ENCODE measurements at regions not wholly inside any gene's neighbourhood (a gene's known extent, or its start where the extent isn't known, plus 50 kb on each side); places are given as distances from the start of the nearest gene placed in this dataset.

DNA sequence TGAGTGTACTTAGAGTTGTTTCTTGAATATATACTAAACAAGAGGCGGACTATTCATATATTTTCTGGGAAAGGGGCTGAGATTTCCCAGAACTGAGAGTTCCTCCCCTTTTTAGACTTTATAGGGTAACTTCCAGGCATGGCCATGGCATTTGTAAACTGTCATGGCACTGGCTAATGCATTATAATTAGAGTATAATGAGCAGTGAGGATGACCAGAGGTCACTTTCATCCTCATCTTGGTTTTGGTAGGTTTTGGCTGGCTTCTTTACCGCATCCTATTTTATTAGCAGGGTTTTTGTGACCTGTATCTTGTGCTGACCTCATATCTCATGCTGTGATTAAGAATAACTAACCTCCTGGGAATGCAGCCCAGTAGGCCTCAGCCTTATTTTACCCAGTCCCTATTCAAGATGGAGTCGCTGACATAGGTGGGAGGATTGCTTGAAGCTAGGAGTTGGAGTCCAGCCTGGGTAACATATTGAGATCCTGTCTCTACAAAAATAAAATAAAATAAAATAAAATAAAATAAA is 91.4 kb downstream of the MOBP start:
- intact Hi-C loops (cut with micrococcal nuclease), result no loop called here
- H3K27me3 Mint-ChIP-seq (ENCODE audit: low read depth in 2 of 2), result peaks cover 3 to 5% of the 10 kb centered on the region in 2 donors

DNA sequence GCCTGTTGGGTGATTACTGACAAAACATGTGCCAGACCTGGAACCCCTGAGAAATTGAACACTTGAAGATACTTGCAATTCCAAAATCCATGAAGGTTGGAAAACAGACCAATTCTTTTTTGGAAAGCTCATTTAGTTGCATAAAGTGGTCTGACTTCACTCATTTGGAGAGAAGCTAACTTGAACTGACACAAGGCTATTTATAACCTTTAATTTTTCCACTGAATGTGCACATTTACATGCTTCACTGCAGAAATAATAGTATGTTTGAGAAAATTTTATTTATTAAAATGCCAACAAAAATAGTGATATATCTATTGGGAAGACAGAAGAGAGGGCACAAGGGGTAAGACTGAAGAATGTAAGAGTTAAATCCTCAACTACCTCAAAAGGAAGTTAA is 92.1 kb downstream of the MOBP start:
- no peak overlapping the region for H3K4me3 ChIP-seq (ENCODE audit: low read length)
- no peaks in the 10 kb centered on the region for H3K27me3 ChIP-seq (ENCODE audit: control insufficient read depth, insufficient read depth, low read length)
- TF ChIP-seq, protein P1, sequence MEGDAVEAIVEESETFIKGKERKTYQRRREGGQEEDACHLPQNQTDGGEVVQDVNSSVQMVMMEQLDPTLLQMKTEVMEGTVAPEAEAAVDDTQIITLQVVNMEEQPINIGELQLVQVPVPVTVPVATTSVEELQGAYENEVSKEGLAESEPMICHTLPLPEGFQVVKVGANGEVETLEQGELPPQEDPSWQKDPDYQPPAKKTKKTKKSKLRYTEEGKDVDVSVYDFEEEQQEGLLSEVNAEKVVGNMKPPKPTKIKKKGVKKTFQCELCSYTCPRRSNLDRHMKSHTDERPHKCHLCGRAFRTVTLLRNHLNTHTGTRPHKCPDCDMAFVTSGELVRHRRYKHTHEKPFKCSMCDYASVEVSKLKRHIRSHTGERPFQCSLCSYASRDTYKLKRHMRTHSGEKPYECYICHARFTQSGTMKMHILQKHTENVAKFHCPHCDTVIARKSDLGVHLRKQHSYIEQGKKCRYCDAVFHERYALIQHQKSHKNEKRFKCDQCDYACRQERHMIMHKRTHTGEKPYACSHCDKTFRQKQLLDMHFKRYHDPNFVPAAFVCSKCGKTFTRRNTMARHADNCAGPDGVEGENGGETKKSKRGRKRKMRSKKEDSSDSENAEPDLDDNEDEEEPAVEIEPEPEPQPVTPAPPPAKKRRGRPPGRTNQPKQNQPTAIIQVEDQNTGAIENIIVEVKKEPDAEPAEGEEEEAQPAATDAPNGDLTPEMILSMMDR (IDR thresholded peaks at IDR 0.05), result no peak
- DNase-seq, result no peak
- H3K27ac ChIP-seq (ENCODE audit: low read length), result no peak overlapping the region
- H3K36me3 ChIP-seq (ENCODE audit: control insufficient read depth, insufficient read depth, low read length), result no peaks in the 10 kb centered on the region
- Mint-ChIP-seq H3K4me3 (no peak overlapping the region), H3K27ac (no peak overlapping the region), H3K36me3 (no peaks in the 10 kb centered on the region), H3K27me3 (ENCODE audit: low read depth in 2 of 2) (peaks cover 0 to 3% of the 10 kb centered on the region in 2 donors), H3K9me3 (no peaks in the 10 kb centered on the region), H3K4me1 (no peaks in the 10 kb centered on the region)
- H3K9me3 ChIP-seq (ENCODE audit: control insufficient read depth, insufficient read depth, low read length), result no peaks in the 10 kb centered on the region
- no peak for ATAC-seq
- no peaks in the 10 kb centered on the region for H3K4me1 ChIP-seq (ENCODE audit: control insufficient read depth, insufficient read depth, low read length)
- intact Hi-C loops (cut with micrococcal nuclease), result no loop called here

More for the DNA sequence above, 91.4 kb downstream of the MOBP start:
- H3K36me3 Mint-ChIP-seq, result no peaks in the 10 kb centered on the region
- DNase-seq (no peak), ATAC-seq (no peak)
- H3K9me3 ChIP-seq (ENCODE audit: control insufficient read depth, insufficient read depth, low read length), result no peaks in the 10 kb centered on the region
- TF ChIP-seq, protein P1 (IDR thresholded peaks at IDR 0.05), result no peak
- H3K36me3 ChIP-seq (ENCODE audit: control insufficient read depth, insufficient read depth, low read length), result no peaks in the 10 kb centered on the region
- WGBS (ENCODE audit: insufficient coverage), result 100% methylated on average over 2 of the region's 3 CpGs
- H3K27ac Mint-ChIP-seq, result no peak overlapping the region
- H3K9me3 Mint-ChIP-seq, result peaks cover 0 to 3% of the 10 kb centered on the region in 2 donors
- H3K27me3 ChIP-seq (ENCODE audit: control insufficient read depth, insufficient read depth, low read length), result no peaks in the 10 kb centered on the region
- H3K4me3 ChIP-seq (ENCODE audit: low read length), result no peak overlapping the region
- H3K4me3 Mint-ChIP-seq, result no peak overlapping the region
- H3K4me1 ChIP-seq (ENCODE audit: control insufficient read depth, insufficient read depth, low read length), result no peaks in the 10 kb centered on the region
- no peaks in the 10 kb centered on the region for H3K4me1 Mint-ChIP-seq
- H3K27ac ChIP-seq (ENCODE audit: low read length), result no peak overlapping the region

DNA sequence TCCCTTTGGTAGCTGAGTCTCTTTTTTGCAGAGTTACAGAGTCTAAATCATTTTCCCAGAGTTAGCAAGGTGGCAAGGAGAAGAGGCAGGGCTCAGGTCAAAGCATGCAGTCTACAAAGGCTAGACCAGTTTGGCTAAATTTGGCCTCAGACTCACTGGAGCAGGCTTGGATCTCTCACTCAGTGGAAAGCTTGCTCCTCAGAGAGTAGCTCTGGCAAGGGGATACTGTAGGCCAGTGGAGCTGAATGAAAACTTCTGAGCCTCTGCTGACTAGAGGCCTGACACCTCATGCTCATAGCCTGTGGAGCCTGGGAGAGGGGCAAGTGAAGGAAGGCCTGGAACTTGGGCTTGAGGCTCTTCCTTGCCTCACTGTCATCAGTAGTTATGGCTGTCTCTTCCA is 101.0 kb downstream of the MOBP start:
- Mint-ChIP-seq H3K27me3 (ENCODE audit: low read depth in 2 of 2) (peaks cover 7 to 15% of the 10 kb centered on the region in 2 donors), H3K27ac (no peak overlapping the region), H3K4me1 (no peaks in the 10 kb centered on the region), H3K36me3 (no peaks in the 10 kb centered on the region), H3K4me3 (no peak overlapping the region), H3K9me3 (peaks cover 0 to 2% of the 10 kb centered on the region in 2 donors)
- Histone ChIP-seq H3K36me3 (ENCODE audit: control insufficient read depth, insufficient read depth, low read length) (no peaks in the 10 kb centered on the region), H3K27me3 (ENCODE audit: control insufficient read depth, insufficient read depth, low read length) (no peaks in the 10 kb centered on the region), H3K27ac (ENCODE audit: low read length) (no peak overlapping the region), H3K4me1 (ENCODE audit: control insufficient read depth, insufficient read depth, low read length) (no peaks in the 10 kb centered on the region), H3K9me3 (ENCODE audit: control insufficient read depth, insufficient read depth, low read length) (no peaks in the 10 kb centered on the region), H3K4me3 (ENCODE audit: low read length) (no peak overlapping the region)
- no peak for ATAC-seq
- no peak for DNase-seq
- intact Hi-C loops (cut with micrococcal nuclease), result no loop called here
- TF ChIP-seq, protein P1 (IDR thresholded peaks at IDR 0.05), result no peak

DNA sequence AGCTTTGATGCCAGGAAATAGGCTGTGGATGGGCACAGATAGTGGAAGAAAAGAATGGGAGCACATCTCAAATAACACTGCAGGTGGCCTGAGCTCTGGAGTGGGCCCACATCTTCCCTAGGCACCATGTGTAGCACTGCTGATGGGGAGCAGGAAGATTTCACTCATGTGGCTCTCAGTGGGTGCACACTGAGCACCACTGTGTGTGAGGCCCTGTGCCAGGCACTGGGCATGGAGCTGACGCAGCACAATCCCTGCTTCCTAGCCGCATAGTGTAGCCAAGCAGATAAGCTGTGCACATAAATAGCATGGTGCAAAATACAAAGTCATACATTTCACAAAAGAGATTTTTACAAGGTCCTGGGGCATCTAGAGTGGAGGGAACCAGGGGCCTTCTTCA is 101.6 kb downstream of the MOBP start:
- intact Hi-C loops (cut with micrococcal nuclease), result no loop called here
- Histone ChIP-seq H3K36me3 (ENCODE audit: control insufficient read depth, insufficient read depth, low read length) (no peaks in the 10 kb centered on the region), H3K27me3 (ENCODE audit: control insufficient read depth, insufficient read depth, low read length) (no peaks in the 10 kb centered on the region), H3K4me3 (ENCODE audit: low read length) (no peak overlapping the region), H3K27ac (ENCODE audit: low read length) (no peak overlapping the region), H3K9me3 (ENCODE audit: control insufficient read depth, insufficient read depth, low read length) (no peaks in the 10 kb centered on the region), H3K4me1 (ENCODE audit: control insufficient read depth, insufficient read depth, low read length) (no peaks in the 10 kb centered on the region)
- Mint-ChIP-seq H3K4me3 (no peak overlapping the region), H3K36me3 (no peaks in the 10 kb centered on the region), H3K27me3 (ENCODE audit: low read depth in 2 of 2) (peaks cover 7 to 15% of the 10 kb centered on the region in 2 donors), H3K4me1 (no peaks in the 10 kb centered on the region), H3K27ac (no peak overlapping the region), H3K9me3 (peaks cover 0 to 2% of the 10 kb centered on the region in 2 donors)
- no peak for ATAC-seq
- TF ChIP-seq, protein P1 (IDR thresholded peaks at IDR 0.05), result no peak
- WGBS (ENCODE audit: insufficient coverage), result 93% methylated on average over 2 of the region's 2 CpGs
- DNase-seq, result no peak

Data from natural killer cell (primary cell).